ENCODE measurements at regions not wholly inside any gene's neighbourhood (a gene's known extent, or its start where the extent isn't known, plus 50 kb on each side); places are given as distances from the start of the nearest gene placed in this dataset.

DNA sequence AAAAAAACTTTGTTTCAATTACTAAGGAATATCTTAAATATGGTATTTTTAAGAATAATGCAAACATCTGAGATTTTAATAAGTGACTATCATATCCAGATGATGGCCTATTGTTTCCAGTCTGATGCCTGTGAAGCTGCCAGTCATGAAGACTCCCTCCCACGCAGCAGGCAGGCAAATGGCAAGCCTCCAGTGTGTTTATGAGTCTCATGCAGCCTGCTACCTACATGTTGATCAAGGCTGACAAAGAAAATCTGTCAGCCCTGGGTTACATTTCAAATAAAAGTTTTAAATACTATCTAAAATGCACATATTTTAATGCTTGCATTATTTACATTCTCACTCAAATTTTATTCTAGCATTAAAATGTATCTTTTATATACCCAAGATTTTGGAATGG lies 137.6 kb upstream of the RNPC3 start:
- Histone ChIP-seq H3F3A (replicated peaks; ENCODE audit: low read depth) (no peaks in the 10 kb centered on the region), H3K36me3 (ENCODE audit: insufficient read depth) (no peaks in the 10 kb centered on the region), H2AFZ (no peak overlapping the region), H3K4me1 (ENCODE audit: insufficient read depth) (no peaks in the 10 kb centered on the region), H3K9me2 (ENCODE audit: insufficient read depth) (peaks cover 8% of the 10 kb centered on the region; the same call in 1 of the 2 replicates), H3K27me3 (ENCODE audit: insufficient read depth) (no peaks in the 10 kb centered on the region), H3K79me2 (replicated peaks; ENCODE audit: insufficient read depth) (no peaks in the 10 kb centered on the region), H3K4me2 (no peak overlapping the region), H4K20me1 (replicated peaks; ENCODE audit: insufficient read depth) (no peaks in the 10 kb centered on the region), H3K27ac (ENCODE audit: low read depth) (no peak overlapping the region), H3K4me3 (no peak overlapping the region)
- Mint-ChIP-seq H3K27me3 (ENCODE audit: insufficient read depth, low read depth, poor library complexity) (peaks cover 4% of the 10 kb centered on the region), H3K36me3 (ENCODE audit: low read depth) (peaks cover 6% of the 10 kb centered on the region; the same call in 2 of the 3 replicates), H3K4me3 (no peak overlapping the region), H3K9me3 (peaks cover 14% of the 10 kb centered on the region; the same call in 2 of the 3 replicates), H3K4me1 (no peaks in the 10 kb centered on the region), H3K27ac (no peak overlapping the region)
- DNase-seq (ENCODE audit: low spot score) (no peak), ATAC-seq (no peak)
- no peak for TF ChIP-seq EZH2phosphoT487 (IDR thresholded peaks at IDR 0.05; ENCODE audit: unreplicated experiment)
- TF ChIP-seq CREB1 (CRISPR knock-in tag; IDR thresholded peaks at IDR 0.05; ENCODE audit: low read depth) = no peak
- TF ChIP-seq EZH2 (IDR thresholded peaks at IDR 0.05; ENCODE audit: low read depth, unreplicated experiment) = no peak
- TF ChIP-seq ZNF114 (CRISPR knock-in tag; IDR thresholded peaks at IDR 0.05) = no peak
- TF ChIP-seq STAT1 (IDR thresholded peaks at IDR 0.05; ENCODE audit: unreplicated experiment) = no peak

DNA sequence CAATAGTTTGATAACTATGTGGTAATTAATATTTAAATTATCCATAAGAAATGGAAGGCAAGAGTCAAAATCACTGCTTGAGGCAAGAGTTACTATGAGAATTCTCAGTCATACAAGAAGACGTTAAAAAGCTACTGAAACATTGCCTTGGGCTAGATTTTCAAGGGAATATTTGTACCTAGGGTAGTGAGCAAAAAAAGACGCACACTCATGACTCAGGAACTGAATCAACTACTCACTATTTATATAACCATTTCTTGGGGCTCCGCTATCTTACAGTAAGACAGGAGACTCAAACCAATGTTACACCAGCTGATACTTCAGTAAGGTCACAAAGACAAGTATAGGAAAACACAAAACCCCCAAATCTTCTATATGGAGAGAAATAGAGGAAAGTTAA lies 151.5 kb upstream of the RNPC3 start:
- DNase-seq (ENCODE audit: low spot score) (no peak), ATAC-seq (no peak)
- Histone ChIP-seq H4K20me1 (replicated peaks; ENCODE audit: insufficient read depth) (no peaks in the 10 kb centered on the region), H3K9me2 (ENCODE audit: insufficient read depth) (peaks cover 2% of the 10 kb centered on the region; the same call in 1 of the 2 replicates), H3K27me3 (ENCODE audit: insufficient read depth) (no peaks in the 10 kb centered on the region), H3K79me2 (replicated peaks; ENCODE audit: insufficient read depth) (no peaks in the 10 kb centered on the region), H3K4me3 (no peak overlapping the region), H2AFZ (no peak overlapping the region), H3K4me1 (ENCODE audit: insufficient read depth) (no peaks in the 10 kb centered on the region), H3F3A (replicated peaks; ENCODE audit: low read depth) (no peaks in the 10 kb centered on the region), H3K4me2 (no peak overlapping the region), H3K36me3 (ENCODE audit: insufficient read depth) (no peaks in the 10 kb centered on the region), H3K27ac (ENCODE audit: low read depth) (no peak overlapping the region)
- no peak overlapping the region for H3K4me3 Mint-ChIP-seq
- H3K36me3 Mint-ChIP-seq (ENCODE audit: low read depth) = peaks cover 9% of the 10 kb centered on the region; the same call in 2 of the 3 replicates
- no peaks in the 10 kb centered on the region for H3K27me3 Mint-ChIP-seq (ENCODE audit: insufficient read depth, low read depth, poor library complexity)
- H3K9me3 Mint-ChIP-seq = peaks cover 23% of the 10 kb centered on the region
- no peak overlapping the region for H3K27ac Mint-ChIP-seq
- no peaks in the 10 kb centered on the region for H3K4me1 Mint-ChIP-seq
- TF ChIP-seq, protein P1, sequence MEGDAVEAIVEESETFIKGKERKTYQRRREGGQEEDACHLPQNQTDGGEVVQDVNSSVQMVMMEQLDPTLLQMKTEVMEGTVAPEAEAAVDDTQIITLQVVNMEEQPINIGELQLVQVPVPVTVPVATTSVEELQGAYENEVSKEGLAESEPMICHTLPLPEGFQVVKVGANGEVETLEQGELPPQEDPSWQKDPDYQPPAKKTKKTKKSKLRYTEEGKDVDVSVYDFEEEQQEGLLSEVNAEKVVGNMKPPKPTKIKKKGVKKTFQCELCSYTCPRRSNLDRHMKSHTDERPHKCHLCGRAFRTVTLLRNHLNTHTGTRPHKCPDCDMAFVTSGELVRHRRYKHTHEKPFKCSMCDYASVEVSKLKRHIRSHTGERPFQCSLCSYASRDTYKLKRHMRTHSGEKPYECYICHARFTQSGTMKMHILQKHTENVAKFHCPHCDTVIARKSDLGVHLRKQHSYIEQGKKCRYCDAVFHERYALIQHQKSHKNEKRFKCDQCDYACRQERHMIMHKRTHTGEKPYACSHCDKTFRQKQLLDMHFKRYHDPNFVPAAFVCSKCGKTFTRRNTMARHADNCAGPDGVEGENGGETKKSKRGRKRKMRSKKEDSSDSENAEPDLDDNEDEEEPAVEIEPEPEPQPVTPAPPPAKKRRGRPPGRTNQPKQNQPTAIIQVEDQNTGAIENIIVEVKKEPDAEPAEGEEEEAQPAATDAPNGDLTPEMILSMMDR (conservative IDR thresholded peaks at IDR 0.05; ENCODE audit: low read depth in 2 of 2) = no peak
- TF ChIP-seq JUNB (IDR thresholded peaks at IDR 0.05; ENCODE audit: unreplicated experiment) = no peak
- TF ChIP-seq, protein P2, sequence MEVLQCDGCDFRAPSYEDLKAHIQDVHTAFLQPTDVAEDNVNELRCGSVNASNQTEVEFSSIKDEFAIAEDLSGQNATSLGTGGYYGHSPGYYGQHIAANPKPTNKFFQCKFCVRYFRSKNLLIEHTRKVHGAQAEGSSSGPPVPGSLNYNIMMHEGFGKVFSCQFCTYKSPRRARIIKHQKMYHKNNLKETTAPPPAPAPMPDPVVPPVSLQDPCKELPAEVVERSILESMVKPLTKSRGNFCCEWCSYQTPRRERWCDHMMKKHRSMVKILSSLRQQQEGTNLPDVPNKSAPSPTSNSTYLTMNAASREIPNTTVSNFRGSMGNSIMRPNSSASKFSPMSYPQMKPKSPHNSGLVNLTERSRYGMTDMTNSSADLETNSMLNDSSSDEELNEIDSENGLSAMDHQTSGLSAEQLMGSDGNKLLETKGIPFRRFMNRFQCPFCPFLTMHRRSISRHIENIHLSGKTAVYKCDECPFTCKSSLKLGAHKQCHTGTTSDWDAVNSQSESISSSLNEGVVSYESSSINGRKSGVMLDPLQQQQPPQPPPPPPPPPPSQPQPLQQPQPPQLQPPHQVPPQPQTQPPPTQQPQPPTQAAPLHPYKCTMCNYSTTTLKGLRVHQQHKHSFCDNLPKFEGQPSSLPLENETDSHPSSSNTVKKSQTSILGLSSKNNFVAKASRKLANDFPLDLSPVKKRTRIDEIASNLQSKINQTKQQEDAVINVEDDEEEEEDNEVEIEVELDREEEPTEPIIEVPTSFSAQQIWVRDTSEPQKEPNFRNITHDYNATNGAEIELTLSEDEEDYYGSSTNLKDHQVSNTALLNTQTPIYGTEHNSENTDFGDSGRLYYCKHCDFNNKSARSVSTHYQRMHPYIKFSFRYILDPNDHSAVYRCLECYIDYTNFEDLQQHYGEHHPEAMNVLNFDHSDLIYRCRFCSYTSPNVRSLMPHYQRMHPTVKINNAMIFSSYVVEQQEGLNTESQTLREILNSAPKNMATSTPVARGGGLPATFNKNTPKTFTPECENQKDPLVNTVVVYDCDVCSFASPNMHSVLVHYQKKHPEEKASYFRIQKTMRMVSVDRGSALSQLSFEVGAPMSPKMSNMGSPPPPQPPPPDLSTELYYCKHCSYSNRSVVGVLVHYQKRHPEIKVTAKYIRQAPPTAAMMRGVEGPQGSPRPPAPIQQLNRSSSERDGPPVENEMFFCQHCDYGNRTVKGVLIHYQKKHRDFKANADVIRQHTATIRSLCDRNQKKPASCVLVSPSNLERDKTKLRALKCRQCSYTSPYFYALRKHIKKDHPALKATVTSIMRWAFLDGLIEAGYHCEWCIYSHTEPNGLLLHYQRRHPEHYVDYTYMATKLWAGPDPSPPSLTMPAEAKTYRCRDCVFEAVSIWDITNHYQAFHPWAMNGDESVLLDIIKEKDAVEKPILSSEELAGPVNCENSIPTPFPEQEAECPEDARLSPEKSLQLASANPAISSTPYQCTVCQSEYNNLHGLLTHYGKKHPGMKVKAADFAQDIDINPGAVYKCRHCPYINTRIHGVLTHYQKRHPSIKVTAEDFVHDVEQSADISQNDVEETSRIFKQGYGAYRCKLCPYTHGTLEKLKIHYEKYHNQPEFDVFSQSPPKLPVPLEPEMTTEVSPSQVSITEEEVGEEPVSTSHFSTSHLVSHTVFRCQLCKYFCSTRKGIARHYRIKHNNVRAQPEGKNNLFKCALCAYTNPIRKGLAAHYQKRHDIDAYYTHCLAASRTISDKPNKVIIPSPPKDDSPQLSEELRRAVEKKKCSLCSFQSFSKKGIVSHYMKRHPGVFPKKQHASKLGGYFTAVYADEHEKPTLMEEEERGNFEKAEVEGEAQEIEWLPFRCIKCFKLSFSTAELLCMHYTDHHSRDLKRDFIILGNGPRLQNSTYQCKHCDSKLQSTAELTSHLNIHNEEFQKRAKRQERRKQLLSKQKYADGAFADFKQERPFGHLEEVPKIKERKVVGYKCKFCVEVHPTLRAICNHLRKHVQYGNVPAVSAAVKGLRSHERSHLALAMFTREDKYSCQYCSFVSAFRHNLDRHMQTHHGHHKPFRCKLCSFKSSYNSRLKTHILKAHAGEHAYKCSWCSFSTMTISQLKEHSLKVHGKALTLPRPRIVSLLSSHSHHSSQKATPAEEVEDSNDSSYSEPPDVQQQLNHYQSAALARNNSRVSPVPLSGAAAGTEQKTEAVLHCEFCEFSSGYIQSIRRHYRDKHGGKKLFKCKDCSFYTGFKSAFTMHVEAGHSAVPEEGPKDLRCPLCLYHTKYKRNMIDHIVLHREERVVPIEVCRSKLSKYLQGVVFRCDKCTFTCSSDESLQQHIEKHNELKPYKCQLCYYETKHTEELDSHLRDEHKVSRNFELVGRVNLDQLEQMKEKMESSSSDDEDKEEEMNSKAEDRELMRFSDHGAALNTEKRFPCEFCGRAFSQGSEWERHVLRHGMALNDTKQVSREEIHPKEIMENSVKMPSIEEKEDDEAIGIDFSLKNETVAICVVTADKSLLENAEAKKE (CRISPR knock-in tag; IDR thresholded peaks at IDR 0.05) = no peak
- TF ChIP-seq ZNF331 (CRISPR knock-in tag; IDR thresholded peaks at IDR 0.05; ENCODE audit: low read depth) = no peak
- TF ChIP-seq, protein P3, sequence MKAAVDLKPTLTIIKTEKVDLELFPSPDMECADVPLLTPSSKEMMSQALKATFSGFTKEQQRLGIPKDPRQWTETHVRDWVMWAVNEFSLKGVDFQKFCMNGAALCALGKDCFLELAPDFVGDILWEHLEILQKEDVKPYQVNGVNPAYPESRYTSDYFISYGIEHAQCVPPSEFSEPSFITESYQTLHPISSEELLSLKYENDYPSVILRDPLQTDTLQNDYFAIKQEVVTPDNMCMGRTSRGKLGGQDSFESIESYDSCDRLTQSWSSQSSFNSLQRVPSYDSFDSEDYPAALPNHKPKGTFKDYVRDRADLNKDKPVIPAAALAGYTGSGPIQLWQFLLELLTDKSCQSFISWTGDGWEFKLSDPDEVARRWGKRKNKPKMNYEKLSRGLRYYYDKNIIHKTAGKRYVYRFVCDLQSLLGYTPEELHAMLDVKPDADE (IDR thresholded peaks at IDR 0.05) = no peak
- TF ChIP-seq CREB1 (CRISPR knock-in tag; IDR thresholded peaks at IDR 0.05; ENCODE audit: low read depth) = no peak
- no peak for TF ChIP-seq EZH2 (IDR thresholded peaks at IDR 0.05; ENCODE audit: low read depth, unreplicated experiment)
- no peak for TF ChIP-seq EZH2phosphoT487 (IDR thresholded peaks at IDR 0.05; ENCODE audit: unreplicated experiment)
